Body of pancreas (tissue), 4 donors: ENCODE measurements at regions not wholly inside any gene's neighbourhood (a gene's known extent, or its start where the extent isn't known, plus 50 kb on each side); places are given as distances from the start of the nearest gene placed in this dataset.
"Not testable (repeated sequence)": the region's sequence is repeated elsewhere in the genome, so short reads cannot be mapped to it uniquely, and the experiment has no call there.

Experiments
- ATAC-seq: fragments of 150-250 bp; one replicate; pipeline ENCODE4 v1.9.1; 2016
- DNase-seq, 4 donors: peaks; one replicate each; pipeline ENCODE4 v3.0.0-alpha.2; 2019
- H3K27ac ChIP-seq, 4 donors: fragments of 200-600 bp; sonication (generic); 1 replicate in 3 of 4; 2 replicates in 1 of 4; pipeline versions ENCODE4 v1.5.1 to v1.6.1; 2016 to 2019; ENCODE audit warnings: mild to moderate bottlenecking in 1 of 4, mixed read lengths in 1 of 4, moderate library complexity in 1 of 4
- H3K27me3 ChIP-seq, 2 donors: fragments of 200-600 bp; sonication (generic); one replicate each; pipeline ENCODE4 v1.6.0; 2016; ENCODE audit warnings: mild to moderate bottlenecking in 1 of 2
- H3K36me3 ChIP-seq, 2 donors: fragments of 200-600 bp; sonication (generic); replicated peaks in 1 of 2; 2 replicates each; pipeline ENCODE4 v1.5.1; 2016; ENCODE audit warnings: low read depth in 2 of 2; ENCODE audit not compliant: insufficient read depth in 1 of 2
- H3K4me1 ChIP-seq: fragments of 200-600 bp; sonication (generic); one replicate; pipeline ENCODE4 v1.6.0; 2016
- H3K4me3 ChIP-seq, 2 donors: fragments of 200-600 bp; sonication (generic); 1 replicate in 1 of 2; 2 replicates in 1 of 2; pipeline ENCODE4 v1.5.1; 2016 to 2019
- H3K9me3 ChIP-seq, 3 donors: fragments of 200-600 bp; sonication (generic); 1 replicate in 2 of 3; 2 replicates in 1 of 3; pipeline ENCODE4 v1.5.1; 2016
- CTCF ChIP-seq, 7 experiments: fragments of 450-650 bp in 4 of 7; fragments of 200-600 bp in 3 of 7; sonication (generic) in 3 of 7; IDR thresholded peaks; one replicate each; pipeline ENCODE4 v1.5.1; 2016 to 2019; ENCODE audit warnings: antibody characterized with exemption in 7 of 7
- POLR2A ChIP-seq, 3 donors: fragments of 450-650 bp; IDR thresholded peaks; one replicate each; pipeline ENCODE4 v1.6.1; 2016; ENCODE audit warnings: antibody characterized with exemption in 3 of 3, mild to moderate bottlenecking in 2 of 3
- WGBS, 2 donors: methylation state at CpG; one replicate each; pipeline ENCODE4 v1.1.5; 2017; 5-methylcytosine and 5-hydroxymethylcytosine counted together
- intact Hi-C: fragments of 100-400 bp; cut with DNase I; formaldehyde crosslinking; loops from one replicate; pipeline ENCODE4 v1.15.1; 2023

GRCh38 chr7:68088879-68089278 is 1092.2 kb downstream of the TYW1 start:
- H3K9me3 ChIP-seq, result no peaks in the 10 kb centered on the region
- DNase-seq, result no peak
- no peak overlapping the region for H3K27ac ChIP-seq
- H3K4me3 ChIP-seq, result no peak overlapping the region
- intact Hi-C loops, result no loop called here
- 59 to 81% methylated on average over 1 of the region's 1 CpG for WGBS, 2 donors
- H3K4me1 ChIP-seq, result no peaks in the 10 kb centered on the region
- H3K36me3 ChIP-seq, result no peaks in the 10 kb centered on the region
- ATAC-seq, result no peak
- TF ChIP-seq POLR2A (IDR thresholded peaks at IDR 0.05) (no peak), CTCF (IDR thresholded peaks at IDR 0.05) (no peak)
- no peaks in the 10 kb centered on the region for H3K27me3 ChIP-seq

- H3K4me3 ChIP-seq, ATAC-seq, intact Hi-C loops, H3K4me1 ChIP-seq, H3K27me3 ChIP-seq, H3K27ac ChIP-seq, H3K36me3 ChIP-seq, H3K9me3 ChIP-seq, DNase-seq: not testable (repeated sequence)
- 78 to 87% methylated on average over 9 to 11 of the region's 19 CpGs for WGBS, 2 donors
Observed at GRCh38 chr7:68090256-68090655, 1093.6 kb downstream of the TYW1 start.

GRCh38 chr7:68103319-68103718 is 1106.7 kb downstream of the TYW1 start:
- TF ChIP-seq CTCF (IDR thresholded peaks at IDR 0.05) (no peak), POLR2A (IDR thresholded peaks at IDR 0.05) (no peak)
- H3K36me3 ChIP-seq, result no peaks in the 10 kb centered on the region
- no peak overlapping the region for H3K4me3 ChIP-seq
- no peaks in the 10 kb centered on the region for H3K4me1 ChIP-seq
- no peak for DNase-seq
- intact Hi-C loops, result no loop called here
- H3K27ac ChIP-seq, result no peak overlapping the region
- WGBS, 2 donors, result 100% methylated on average over 1 of the region's 1 CpG
- H3K27me3 ChIP-seq, result no peaks in the 10 kb centered on the region
- ATAC-seq, result no peak
- no peaks in the 10 kb centered on the region for H3K9me3 ChIP-seq

GRCh38 chr7:68107261-68107660 is 1110.6 kb downstream of the TYW1 start:
- TF ChIP-seq POLR2A (IDR thresholded peaks at IDR 0.05) (no peak), CTCF (IDR thresholded peaks at IDR 0.05) (no peak)
- 29% methylated on average over 8 to 11 of the region's 11 CpGs for WGBS, 2 donors
- ATAC-seq, result no peak

GRCh38 chr7:68107968-68108367 is 1111.3 kb downstream of the TYW1 start:
- ATAC-seq (no peak), DNase-seq (no peak)
- H3K4me1 ChIP-seq, result no peaks in the 10 kb centered on the region
- no peaks in the 10 kb centered on the region for H3K27me3 ChIP-seq
- no peak overlapping the region for H3K27ac ChIP-seq
- 70 to 77% methylated on average over 2 of the region's 2 CpGs for WGBS, 2 donors
- H3K9me3 ChIP-seq, result no peaks in the 10 kb centered on the region
- no peak overlapping the region for H3K4me3 ChIP-seq
- no peaks in the 10 kb centered on the region for H3K36me3 ChIP-seq
- intact Hi-C loops, result no loop called here
- TF ChIP-seq CTCF (IDR thresholded peaks at IDR 0.05), result no peak
- no peak for TF ChIP-seq POLR2A (IDR thresholded peaks at IDR 0.05)

More at GRCh38 chr7:68107261-68107660, 1110.6 kb downstream of the TYW1 start:
- no peaks in the 10 kb centered on the region for H3K4me1 ChIP-seq
- no peaks in the 10 kb centered on the region for H3K27me3 ChIP-seq
- H3K36me3 ChIP-seq, result no peaks in the 10 kb centered on the region
- no peaks in the 10 kb centered on the region for H3K9me3 ChIP-seq
- intact Hi-C loops, result no loop called here
- peak in 1 of 4 donors; percentile 7 for DNase-seq
- H3K4me3 ChIP-seq, result no peak overlapping the region
- H3K27ac ChIP-seq, result no peak overlapping the region
